Ishikawa (cell line): ENCODE measurements at regions not wholly inside any gene's neighbourhood (a gene's known extent, or its start where the extent isn't known, plus 50 kb on each side); places are given as distances from the start of the nearest gene placed in this dataset.

Experiments used
- REST ChIP-seq: IDR thresholded peaks from 2 replicates; pipeline ENCODE4 v1.6.1; 2012; ENCODE audit warnings: low read depth, mild to moderate bottlenecking
- TAF1 ChIP-seq: IDR thresholded peaks from 2 replicates; pipeline ENCODE4 v1.6.1; 2012; ENCODE audit warnings: low read depth, mild to moderate bottlenecking

GRCh38 chr9:135221576-135221950 is 134.1 kb downstream of the OLFM1 start:
- TF ChIP-seq REST (no peak), TAF1 (no peak)
